ENCODE measurements at regions not wholly inside any gene's neighbourhood (a gene's known extent, or its start where the extent isn't known, plus 50 kb on each side); places are given as distances from the start of the nearest gene placed in this dataset.

GRCh38 chr2:171253279-171253678, 92.6 kb upstream of the TLK1 start:
- Histone ChIP-seq H3K9me2 (ENCODE audit: insufficient read depth, low read length) (no peaks in the 10 kb centered on the region), H3K9me3 (ENCODE audit: low read length) (no peaks in the 10 kb centered on the region), H2AFZ (ENCODE audit: low read depth, low read length) (peak overlapping the region; percentile 12), H3K27me3 (ENCODE audit: insufficient read depth, low read depth, low read length) (no peaks in the 10 kb centered on the region), H3K4me3 (ENCODE audit: low read length) (no peak overlapping the region), H3K27ac (ENCODE audit: low read length) (peak overlapping the region; percentile 68), H3K4me2 (ENCODE audit: low read length) (no peak overlapping the region), H3K79me2 (replicated peaks; ENCODE audit: insufficient read depth, low read length) (no peaks in the 10 kb centered on the region), H3F3A (ENCODE audit: insufficient read depth, low read length, poor library complexity, severe bottlenecking) (no peaks in the 10 kb centered on the region), H3K36me3 (ENCODE audit: insufficient read depth, low read length) (no peaks in the 10 kb centered on the region), H3K9ac (ENCODE audit: low read length) (peak overlapping the region; percentile 34), H4K20me1 (ENCODE audit: insufficient read depth) (no peaks in the 10 kb centered on the region)
- TF ChIP-seq POLR2AphosphoS5 (IDR thresholded peaks at IDR 0.05) (no peak), CTCF (IDR thresholded peaks at IDR 0.05; ENCODE audit: poor library complexity, severe bottlenecking) (no peak), EP300 (conservative IDR thresholded peaks at IDR 0.05; ENCODE audit: poor library complexity, severe bottlenecking) (peak; percentile 87)

GRCh38 chr2:171249689-171250088, 89.0 kb upstream of the TLK1 start:
- no peaks in the 10 kb centered on the region for H3K9me2 ChIP-seq (ENCODE audit: insufficient read depth, low read length)
- H3K27ac ChIP-seq (ENCODE audit: low read length): no peak overlapping the region
- H3K79me2 ChIP-seq (replicated peaks; ENCODE audit: insufficient read depth, low read length): no peaks in the 10 kb centered on the region
- H3K9me3 ChIP-seq (ENCODE audit: low read length): peaks cover 3% of the 10 kb centered on the region
- no peaks in the 10 kb centered on the region for H3K36me3 ChIP-seq (ENCODE audit: insufficient read depth, low read length)
- TF ChIP-seq EZH2 (IDR thresholded peaks at IDR 0.05; ENCODE audit: borderline replicate concordance, insufficient read depth, low read length, poor library complexity, severe bottlenecking): no peak
- TF ChIP-seq REST (IDR thresholded peaks at IDR 0.05; ENCODE audit: borderline replicate concordance): no peak
- TF ChIP-seq SMC3 (conservative IDR thresholded peaks at IDR 0.05; ENCODE audit: poor library complexity): no peak
- TF ChIP-seq TAF1 (IDR thresholded peaks at IDR 0.05; ENCODE audit: low read depth): no peak
- no peak for TF ChIP-seq POLR2AphosphoS5 (IDR thresholded peaks at IDR 0.05)
- TF ChIP-seq RAD21 (conservative IDR thresholded peaks at IDR 0.05): no peak
- no peak for TF ChIP-seq CTCF (IDR thresholded peaks at IDR 0.05; ENCODE audit: poor library complexity, severe bottlenecking)
- no peak for TF ChIP-seq EP300 (conservative IDR thresholded peaks at IDR 0.05; ENCODE audit: poor library complexity, severe bottlenecking)
- TF ChIP-seq MXI1 (conservative IDR thresholded peaks at IDR 0.05; ENCODE audit: poor library complexity, severe bottlenecking): no peak
- no peaks in the 10 kb centered on the region for H4K20me1 ChIP-seq (ENCODE audit: insufficient read depth)
- H3K4me2 ChIP-seq (ENCODE audit: low read length): no peak overlapping the region
- H2AFZ ChIP-seq (ENCODE audit: low read depth, low read length): no peak overlapping the region
- no peaks in the 10 kb centered on the region for H3K27me3 ChIP-seq (ENCODE audit: insufficient read depth, low read depth, low read length)
- H3K4me3 ChIP-seq (ENCODE audit: low read length): no peak overlapping the region
- H3F3A ChIP-seq (ENCODE audit: insufficient read depth, low read length, poor library complexity, severe bottlenecking): no peaks in the 10 kb centered on the region
- no peak overlapping the region for H3K9ac ChIP-seq (ENCODE audit: low read length)
